ENCODE measurements at regions not wholly inside any gene's neighbourhood (a gene's known extent, or its start where the extent isn't known, plus 50 kb on each side); places are given as distances from the start of the nearest gene placed in this dataset.

GRCh38 chr14:62629176-62629725, 416.0 kb downstream of the KCNH5 start:
- TF ChIP-seq CTCF (IDR thresholded peaks at IDR 0.05; ENCODE audit: insufficient read depth, low read depth, low read length, missing control alignments) = no peak
- DNase-seq (ENCODE audit: low read depth) = no peak

GRCh38 chr14:62631176-62631575, 414.1 kb downstream of the KCNH5 start:
- H3K4me3 ChIP-seq (ENCODE audit: low read depth, low read length) = no peak overlapping the region
- TF ChIP-seq CTCF (IDR thresholded peaks at IDR 0.05; ENCODE audit: insufficient read depth, low read depth, low read length, missing control alignments) = no peak
- DNase-seq (ENCODE audit: low read depth) = no peak

More at GRCh38 chr14:62629176-62629725, 416.0 kb downstream of the KCNH5 start:
- H3K4me3 ChIP-seq (ENCODE audit: low read depth, low read length) = no peak overlapping the region

- no peak for TF ChIP-seq CTCF (IDR thresholded peaks at IDR 0.05; ENCODE audit: insufficient read depth, low read depth, low read length, missing control alignments)
- H3K4me3 ChIP-seq (ENCODE audit: low read depth, low read length) = no peak overlapping the region
- no peak for DNase-seq (ENCODE audit: low read depth)
Observed at GRCh38 chr14:62632771-62633170, 412.5 kb downstream of the KCNH5 start.

- no peak overlapping the region for H3K4me3 ChIP-seq (ENCODE audit: low read depth, low read length)
- no peak for DNase-seq (ENCODE audit: low read depth)
- no peak for TF ChIP-seq CTCF (IDR thresholded peaks at IDR 0.05; ENCODE audit: insufficient read depth, low read depth, low read length, missing control alignments)
Observed at GRCh38 chr14:62645649-62646048, 399.6 kb downstream of the KCNH5 start.

All from GM12865 (cell line).